HG02938 (cell line): ENCODE measurements at regions not wholly inside any gene's neighbourhood (a gene's known extent, or its start where the extent isn't known, plus 50 kb on each side); places are given as distances from the start of the nearest gene placed in this dataset.
"Not testable (repeated sequence)": the region's sequence is repeated elsewhere in the genome, so short reads cannot be mapped to it uniquely, and the experiment has no call there.

ENCODE experiments used
- ATAC-seq: cut with Tn5 transposase; IDR thresholded peaks from one replicate; pipeline ENCODE4 v1.9.1; 2021; ENCODE audit warnings: mild to moderate bottlenecking, moderate library complexity; ENCODE audit not compliant: unreplicated experiment

- no peak for ATAC-seq
Measured at GRCh38 chr4:77501851-77502250, 103.8 kb upstream of the CXCL13 start.

- no peak for ATAC-seq
Measured at GRCh38 chr4:77504407-77504806, 101.2 kb upstream of the CXCL13 start.

GRCh38 chr4:77505275-77505957, 100.2 kb upstream of the CXCL13 start:
- no peak for ATAC-seq

GRCh38 chr4:77505958-77506319, 99.7 kb upstream of the CXCL13 start:
- ATAC-seq = no peak

GRCh38 chr4:77510367-77510766, 95.3 kb upstream of the CXCL13 start:
- ATAC-seq = no peak

- ATAC-seq = no peak
Measured at GRCh38 chr4:77525538-77525937, 80.1 kb upstream of the CXCL13 start.

- ATAC-seq = not testable (repeated sequence)
Measured at GRCh38 chr4:77527900-77528299, 77.7 kb upstream of the CXCL13 start.

- ATAC-seq = no peak
Measured at GRCh38 chr4:77538144-77538543, 67.5 kb upstream of the CXCL13 start.

GRCh38 chr4:77538574-77539157, 67.0 kb upstream of the CXCL13 start:
- no peak for ATAC-seq
